Osteoblast (primary cell): ENCODE measurements at regions not wholly inside any gene's neighbourhood (a gene's known extent, or its start where the extent isn't known, plus 50 kb on each side); places are given as distances from the start of the nearest gene placed in this dataset.
A peak's percentile ranks its signal among the peaks of the same experiment; 100 is the strongest.

ENCODE experiments used
- DNase-seq: peaks from one replicate; pipeline ENCODE4 v3.0.0; 2011; ENCODE audit warnings: low spot score, mixed read lengths; ENCODE audit not compliant: insufficient read length; ENCODE audit errors: missing footprints
- H2AFZ ChIP-seq: 2 replicates; pipeline ENCODE4 v1.6.0; 2011; ENCODE audit warnings: mild to moderate bottlenecking, low read length
- H3K27ac ChIP-seq: 2 replicates; pipeline ENCODE4 v1.5.1; 2011; ENCODE audit warnings: mild to moderate bottlenecking, low read depth, low read length, moderate library complexity
- H3K27me3 ChIP-seq: 2 replicates; pipeline ENCODE4 v1.6.0; 2012; ENCODE audit warnings: mild to moderate bottlenecking, control low read depth, inconsistent platforms, low read length, moderate library complexity; ENCODE audit not compliant: insufficient read depth
- H3K36me3 ChIP-seq: 2 replicates; pipeline ENCODE4 v1.5.1; 2011; ENCODE audit warnings: mild to moderate bottlenecking, low read length, control low read depth, moderate library complexity; ENCODE audit not compliant: insufficient read depth
- H3K4me1 ChIP-seq: 2 replicates; pipeline ENCODE4 v1.5.1; 2011; ENCODE audit warnings: mild to moderate bottlenecking, low read length, control low read depth, moderate library complexity; ENCODE audit not compliant: insufficient read depth
- H3K4me2 ChIP-seq: 2 replicates; pipeline ENCODE4 v1.6.0; 2011; ENCODE audit warnings: mild to moderate bottlenecking, low read length; ENCODE audit not compliant: insufficient read depth
- H3K4me3 ChIP-seq: fragments of 200-600 bp; sonication (generic); 3 replicates; pipeline ENCODE4 v1.5.1; 2012; ENCODE audit warnings: mild to moderate bottlenecking, low read length, inconsistent platforms; ENCODE audit not compliant: insufficient read depth
- H3K79me2 ChIP-seq: 2 replicates; pipeline ENCODE4 v1.6.0; 2012; ENCODE audit warnings: mild to moderate bottlenecking, low read length, control low read depth, inconsistent platforms; ENCODE audit not compliant: insufficient read depth
- H3K9me3 ChIP-seq: 2 replicates; pipeline ENCODE4 v1.5.1; 2011; ENCODE audit warnings: low read depth, low read length, control low read depth
- H4K20me1 ChIP-seq: 2 replicates; pipeline ENCODE4 v1.6.0; 2012; ENCODE audit warnings: mild to moderate bottlenecking, low read length, control low read depth; ENCODE audit not compliant: insufficient read depth
- CTCF ChIP-seq: IDR thresholded peaks from 2 replicates; pipeline ENCODE4 v1.5.1; 2011; ENCODE audit warnings: mild to moderate bottlenecking, low read depth, low read length, moderate library complexity; ENCODE audit errors: extremely low read depth

- no peak overlapping the region for H2AFZ ChIP-seq
- no peaks in the 10 kb centered on the region for H3K79me2 ChIP-seq
- H3K36me3 ChIP-seq = no peaks in the 10 kb centered on the region
- H3K4me1 ChIP-seq = no peaks in the 10 kb centered on the region
- no peak overlapping the region for H3K4me3 ChIP-seq
- DNase-seq = no peak
- H3K4me2 ChIP-seq = no peak overlapping the region
- no peaks in the 10 kb centered on the region for H4K20me1 ChIP-seq
- H3K9me3 ChIP-seq = peaks cover 1% of the 10 kb centered on the region
- H3K27ac ChIP-seq = no peak overlapping the region
- no peaks in the 10 kb centered on the region for H3K27me3 ChIP-seq
- TF ChIP-seq CTCF = no peak
Observed at GRCh38 chr13:76454991-76455390, 431.2 kb downstream of the KCTD12 start.

DNA sequence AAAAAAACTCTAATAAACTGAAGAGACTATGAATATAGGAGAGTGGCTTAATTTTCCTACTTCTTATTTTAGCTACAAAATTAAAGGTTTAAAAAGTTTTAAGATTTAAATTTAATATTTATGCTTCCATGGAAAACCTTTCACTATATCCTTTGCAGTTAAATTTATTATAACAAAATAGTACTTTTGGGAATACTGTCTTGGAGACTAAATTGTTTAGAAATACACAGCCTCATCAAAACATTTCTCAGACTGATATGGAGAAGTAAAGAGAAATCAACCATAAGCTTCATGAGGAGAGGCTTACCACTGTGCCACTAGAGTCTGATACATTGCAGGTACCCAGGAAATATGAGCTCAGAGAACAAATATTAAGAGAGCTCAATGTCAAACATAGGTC lies 436.5 kb downstream of the KCTD12 start:
- H3K36me3 ChIP-seq = no peaks in the 10 kb centered on the region
- no peaks in the 10 kb centered on the region for H3K27me3 ChIP-seq
- DNase-seq = no peak
- no peaks in the 10 kb centered on the region for H3K4me1 ChIP-seq
- no peak overlapping the region for H3K4me3 ChIP-seq
- no peaks in the 10 kb centered on the region for H3K79me2 ChIP-seq
- H3K9me3 ChIP-seq = peaks cover 1% of the 10 kb centered on the region
- H4K20me1 ChIP-seq = no peaks in the 10 kb centered on the region
- TF ChIP-seq CTCF = no peak
- no peak overlapping the region for H2AFZ ChIP-seq
- no peak overlapping the region for H3K27ac ChIP-seq
- H3K4me2 ChIP-seq = no peak overlapping the region

DNA sequence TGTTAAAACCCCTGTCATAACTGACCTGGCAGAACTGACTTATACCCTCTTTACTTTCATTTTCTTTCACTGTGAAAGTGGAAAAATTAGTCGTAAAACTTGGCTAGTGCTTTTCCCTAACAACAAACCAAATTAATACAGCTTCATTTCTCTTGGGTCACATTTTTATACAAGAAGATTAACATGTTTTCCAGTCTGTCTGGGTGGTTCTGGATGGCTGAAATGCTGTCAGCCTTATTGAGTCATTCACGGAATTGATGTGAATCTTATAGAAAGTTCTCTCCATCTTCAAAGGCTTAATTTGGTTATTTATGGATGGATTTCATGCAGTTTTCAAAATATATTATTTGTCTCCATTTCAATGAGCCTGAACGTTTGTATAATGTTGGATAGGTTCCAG lies 440.0 kb downstream of the KCTD12 start:
- no peaks in the 10 kb centered on the region for H3K36me3 ChIP-seq
- H3K4me3 ChIP-seq = no peak overlapping the region
- no peak for TF ChIP-seq CTCF
- H3K27me3 ChIP-seq = no peaks in the 10 kb centered on the region
- H3K4me2 ChIP-seq = peak overlapping the region; percentile 35
- no peaks in the 10 kb centered on the region for H3K4me1 ChIP-seq
- no peak overlapping the region for H3K27ac ChIP-seq
- no peaks in the 10 kb centered on the region for H3K9me3 ChIP-seq
- no peaks in the 10 kb centered on the region for H4K20me1 ChIP-seq
- no peak for DNase-seq
- no peaks in the 10 kb centered on the region for H3K79me2 ChIP-seq
- H2AFZ ChIP-seq = no peak overlapping the region

GRCh38 chr13:76440568-76440967 lies 445.6 kb downstream of the KCTD12 start:
- H2AFZ ChIP-seq = no peak overlapping the region
- no peak for TF ChIP-seq CTCF
- H3K4me2 ChIP-seq = no peak overlapping the region
- H4K20me1 ChIP-seq = no peaks in the 10 kb centered on the region
- no peak overlapping the region for H3K4me3 ChIP-seq
- H3K27me3 ChIP-seq = no peaks in the 10 kb centered on the region
- H3K79me2 ChIP-seq = no peaks in the 10 kb centered on the region
- H3K27ac ChIP-seq = no peak overlapping the region
- no peak for DNase-seq
- no peaks in the 10 kb centered on the region for H3K4me1 ChIP-seq
- H3K9me3 ChIP-seq = no peaks in the 10 kb centered on the region
- H3K36me3 ChIP-seq = no peaks in the 10 kb centered on the region
